ENCODE measurements at regions not wholly inside any gene's neighbourhood (a gene's known extent, or its start where the extent isn't known, plus 50 kb on each side); places are given as distances from the start of the nearest gene placed in this dataset.
"Not testable (repeated sequence)": the region's sequence is repeated elsewhere in the genome, so short reads cannot be mapped to it uniquely, and the experiment has no call there.

DNA sequence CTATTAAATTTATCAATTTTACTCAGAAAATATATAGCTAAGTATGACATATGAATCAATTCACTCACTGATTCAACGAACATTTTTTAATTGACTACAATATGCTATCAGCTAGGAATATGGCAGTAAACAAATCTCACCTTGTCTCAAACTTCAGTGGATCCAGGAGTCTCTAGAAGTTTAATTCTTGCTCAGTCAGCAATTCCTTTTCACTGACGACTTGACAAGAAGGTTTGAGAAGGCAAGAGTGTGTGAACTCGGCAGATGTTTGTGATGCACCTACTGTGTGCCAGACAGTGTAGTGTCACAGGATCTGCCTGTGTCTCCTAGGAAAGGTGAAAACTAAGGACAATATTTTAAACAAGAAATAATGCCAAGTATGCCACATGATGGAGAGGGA lies 4175.7 kb upstream of the OR11H1 start:
- DNase-seq (ENCODE audit: low spot score) = not testable (repeated sequence)

DNA sequence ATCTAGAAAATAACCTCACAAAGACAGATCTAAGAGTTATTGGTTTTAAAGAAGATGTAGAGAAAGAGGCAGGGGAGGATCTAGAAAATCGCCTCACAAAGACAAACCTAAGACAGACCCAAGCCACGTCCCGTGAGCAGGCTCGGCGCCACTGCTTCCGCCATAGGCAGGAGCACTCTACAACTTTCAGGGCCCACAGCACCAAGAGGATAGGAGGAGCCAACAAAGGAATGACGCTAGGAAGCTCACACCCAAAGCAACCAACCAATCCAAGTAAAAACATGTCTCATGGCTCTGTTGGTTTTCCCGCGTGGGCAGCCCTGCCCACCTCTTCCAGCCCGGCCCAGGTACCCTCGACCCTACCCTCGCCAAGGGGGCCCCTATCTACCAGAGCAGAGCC lies 4167.4 kb upstream of the OR11H1 start:
- no peak for DNase-seq (ENCODE audit: low spot score)

DNA sequence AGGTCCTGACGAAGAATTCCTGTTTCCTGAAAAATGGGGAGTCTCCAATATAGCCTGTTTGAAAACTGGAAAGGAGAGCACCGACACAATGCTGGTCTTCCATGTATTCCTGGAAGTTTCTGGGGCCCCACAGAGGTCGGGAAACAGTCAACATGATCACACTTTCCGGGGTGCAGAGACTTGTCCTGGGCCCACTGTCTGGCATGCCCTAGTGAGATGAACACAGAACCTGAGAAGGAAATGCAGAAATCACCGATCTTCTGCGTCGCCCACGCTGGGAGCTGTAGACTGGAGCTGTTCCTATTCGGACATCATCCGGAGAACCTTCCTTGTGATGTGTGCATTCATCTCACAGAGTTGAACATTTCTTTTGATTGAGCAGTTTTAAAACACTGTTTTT lies 4166.5 kb upstream of the OR11H1 start:
- not testable (repeated sequence) for DNase-seq (ENCODE audit: low spot score)

DNA sequence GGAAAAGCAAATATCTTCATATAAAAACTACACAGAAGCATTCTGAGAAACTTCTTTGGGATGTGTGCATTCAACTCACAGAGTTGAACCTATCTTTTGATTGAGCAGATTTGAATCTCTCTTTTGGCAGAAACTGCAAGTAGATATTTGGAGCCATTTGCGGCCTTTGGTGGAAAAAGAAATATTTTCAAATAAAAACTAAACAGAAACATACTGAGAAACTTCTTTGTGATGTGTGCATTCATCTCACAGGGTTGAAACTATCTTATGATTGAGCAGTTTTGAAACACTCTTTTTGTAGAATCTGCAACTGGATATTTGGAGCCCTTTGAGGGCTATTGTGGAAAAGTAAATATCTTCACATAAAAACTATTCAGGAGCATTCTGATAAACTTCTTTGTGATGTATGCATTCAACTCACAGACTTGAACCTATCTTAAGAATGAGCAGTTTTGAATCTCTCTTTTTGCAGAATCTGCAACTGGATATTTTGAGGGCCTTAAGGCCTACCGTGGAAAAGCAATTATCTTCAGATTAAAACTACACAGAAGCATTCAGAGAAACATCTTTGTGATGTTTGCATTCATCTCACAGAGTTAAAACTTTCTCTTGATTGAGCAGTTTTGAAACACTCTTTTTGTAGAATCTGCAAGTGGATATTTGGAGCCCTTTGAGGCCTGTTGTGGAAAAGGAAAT lies 4158.2 kb upstream of the OR11H1 start:
- DNase-seq (ENCODE audit: low spot score) = not testable (repeated sequence)

DNA sequence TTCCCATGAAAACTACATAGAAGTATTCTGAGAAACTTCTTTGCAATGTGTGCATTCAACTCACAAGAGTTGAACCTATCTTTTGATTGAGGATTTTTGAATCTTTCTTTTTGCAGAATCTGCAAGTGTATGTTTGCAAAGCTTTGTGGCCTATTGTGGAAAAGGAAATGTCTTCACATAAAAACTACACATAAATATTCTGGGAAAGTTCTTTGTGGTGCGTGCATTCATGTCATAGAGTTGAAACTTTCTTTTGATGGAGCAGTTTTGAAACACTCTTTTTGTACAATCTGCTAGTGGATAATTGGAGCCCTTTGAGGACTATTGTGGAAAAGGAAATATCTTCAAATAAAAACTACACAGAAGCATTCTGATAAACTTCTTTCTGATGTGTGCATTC lies 4157.7 kb upstream of the OR11H1 start:
- not testable (repeated sequence) for DNase-seq (ENCODE audit: low spot score)
